Loucy (cell line): ENCODE measurements at regions not wholly inside any gene's neighbourhood (a gene's known extent, or its start where the extent isn't known, plus 50 kb on each side); places are given as distances from the start of the nearest gene placed in this dataset.

ENCODE experiments used
- EZH2phosphoT487 ChIP-seq: fragments of 200-600 bp; IDR thresholded peaks from 2 replicates; pipeline ENCODE4 v1.6.1; 2018; ENCODE audit warnings: antibody characterized with exemption, mild to moderate bottlenecking, moderate library complexity, borderline replicate concordance
- TF ChIP-seq, protein P1 (sequence below): fragments of 200-600 bp; sonication (generic); conservative IDR thresholded peaks from 2 replicates; pipeline ENCODE4 v1.5.1; 2014; ENCODE audit warnings: mild to moderate bottlenecking, antibody characterized with exemption, low read length

DNA sequence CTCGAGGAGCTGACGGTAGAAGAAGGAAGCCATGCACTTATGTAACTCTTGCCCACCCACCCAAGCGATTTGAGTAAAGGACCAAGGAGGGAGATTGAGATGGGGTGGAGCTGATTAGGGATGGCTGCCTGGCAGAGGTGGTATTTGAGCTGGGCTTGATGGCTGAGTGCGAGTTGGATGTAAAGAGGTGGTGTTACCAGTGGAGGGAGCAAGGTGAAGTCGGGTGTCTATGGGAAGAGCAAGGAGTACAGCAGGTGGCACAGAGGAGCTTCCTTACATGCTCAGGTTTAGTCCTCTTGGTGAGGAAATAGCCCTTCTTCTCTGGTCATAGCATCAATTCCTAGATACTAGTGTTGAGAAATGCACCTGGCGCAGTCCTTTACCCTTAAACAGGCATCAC lies 294.2 kb upstream of the SKOR2 start:
- TF ChIP-seq, protein P1, sequence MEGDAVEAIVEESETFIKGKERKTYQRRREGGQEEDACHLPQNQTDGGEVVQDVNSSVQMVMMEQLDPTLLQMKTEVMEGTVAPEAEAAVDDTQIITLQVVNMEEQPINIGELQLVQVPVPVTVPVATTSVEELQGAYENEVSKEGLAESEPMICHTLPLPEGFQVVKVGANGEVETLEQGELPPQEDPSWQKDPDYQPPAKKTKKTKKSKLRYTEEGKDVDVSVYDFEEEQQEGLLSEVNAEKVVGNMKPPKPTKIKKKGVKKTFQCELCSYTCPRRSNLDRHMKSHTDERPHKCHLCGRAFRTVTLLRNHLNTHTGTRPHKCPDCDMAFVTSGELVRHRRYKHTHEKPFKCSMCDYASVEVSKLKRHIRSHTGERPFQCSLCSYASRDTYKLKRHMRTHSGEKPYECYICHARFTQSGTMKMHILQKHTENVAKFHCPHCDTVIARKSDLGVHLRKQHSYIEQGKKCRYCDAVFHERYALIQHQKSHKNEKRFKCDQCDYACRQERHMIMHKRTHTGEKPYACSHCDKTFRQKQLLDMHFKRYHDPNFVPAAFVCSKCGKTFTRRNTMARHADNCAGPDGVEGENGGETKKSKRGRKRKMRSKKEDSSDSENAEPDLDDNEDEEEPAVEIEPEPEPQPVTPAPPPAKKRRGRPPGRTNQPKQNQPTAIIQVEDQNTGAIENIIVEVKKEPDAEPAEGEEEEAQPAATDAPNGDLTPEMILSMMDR, result no peak; the same call in 1 of the 2 replicates
- no peak for TF ChIP-seq EZH2phosphoT487
